Stimulated activated CD4-positive, alpha-beta T cell treated with anti-CD3 and anti-CD28 coated beads, Interleukin-12 subunit alpha, Interleukin-12 subunit beta, amount 100 ng/mL, for 48 hours (primary cell): ENCODE measurements at regions not wholly inside any gene's neighbourhood (a gene's known extent, or its start where the extent isn't known, plus 50 kb on each side); places are given as distances from the start of the nearest gene placed in this dataset.

ENCODE experiments used
- DNase-seq, 3 donors: peaks; one replicate each; pipeline ENCODE4 v3.0.0-alpha.2; 2020; ENCODE audit warnings: low read depth in 2 of 3, low spot score in 1 of 3

- no peak for DNase-seq
Observed at GRCh38 chr2:104388296-104388695, 465.6 kb upstream of the POU3F3 start.

GRCh38 chr2:104402825-104403224 is 451.1 kb upstream of the POU3F3 start:
- no peak for DNase-seq

- DNase-seq: no peak
Observed at GRCh38 chr2:104404526-104404925, 449.4 kb upstream of the POU3F3 start.

GRCh38 chr2:104405623-104406022 is 448.3 kb upstream of the POU3F3 start:
- DNase-seq: no peak

GRCh38 chr2:104406261-104406726 is 447.6 kb upstream of the POU3F3 start:
- DNase-seq: no peak

- DNase-seq: no peak
Observed at GRCh38 chr2:104407641-104408040, 446.3 kb upstream of the POU3F3 start.

- DNase-seq: no peak
Observed at GRCh38 chr2:104408266-104408665, 445.6 kb upstream of the POU3F3 start.

- no peak for DNase-seq
Observed at GRCh38 chr2:104410136-104410535, 443.8 kb upstream of the POU3F3 start.

GRCh38 chr2:104412384-104412783 is 441.5 kb upstream of the POU3F3 start:
- peak in 2 of 3 donors; percentile 3 to 27 for DNase-seq

GRCh38 chr2:104413890-104414289 is 440.0 kb upstream of the POU3F3 start:
- DNase-seq: no peak

- DNase-seq: no peak
Observed at GRCh38 chr2:104415284-104415683, 438.6 kb upstream of the POU3F3 start.

GRCh38 chr2:104416339-104417000 is 437.4 kb upstream of the POU3F3 start:
- DNase-seq: no peak

- no peak for DNase-seq
Observed at GRCh38 chr2:104420420-104420819, 433.5 kb upstream of the POU3F3 start.

- no peak for DNase-seq
Observed at GRCh38 chr2:104420953-104421352, 433.0 kb upstream of the POU3F3 start.

GRCh38 chr2:104425850-104426595 is 427.9 kb upstream of the POU3F3 start:
- no peak for DNase-seq

- no peak for DNase-seq
Observed at GRCh38 chr2:104428155-104428554, 425.8 kb upstream of the POU3F3 start.

GRCh38 chr2:104429639-104430358 is 424.1 kb upstream of the POU3F3 start:
- no peak for DNase-seq

- DNase-seq: no peak
Observed at GRCh38 chr2:104430359-104430740, 423.6 kb upstream of the POU3F3 start.

GRCh38 chr2:104430852-104431251 is 423.1 kb upstream of the POU3F3 start:
- no peak for DNase-seq

GRCh38 chr2:104431701-104432121 is 422.2 kb upstream of the POU3F3 start:
- DNase-seq: no peak

- no peak for DNase-seq
Observed at GRCh38 chr2:104432401-104432800, 421.5 kb upstream of the POU3F3 start.

GRCh38 chr2:104432991-104433390 is 420.9 kb upstream of the POU3F3 start:
- DNase-seq: no peak
